OCI-LY1 (cell line): ENCODE measurements at regions not wholly inside any gene's neighbourhood (a gene's known extent, or its start where the extent isn't known, plus 50 kb on each side); places are given as distances from the start of the nearest gene placed in this dataset.

Experiments
- EZH2 ChIP-seq: fragments of 200-600 bp; sonication (generic), shearing (Covaris generic); IDR thresholded peaks from 2 replicates; pipeline ENCODE4 v1.8.0; 2017; ENCODE audit warnings: borderline replicate concordance, mixed run types, mild to moderate bottlenecking, antibody characterized with exemption, low read length, moderate library complexity, mixed read lengths
- TF ChIP-seq, protein P1 (sequence below): fragments of 200-600 bp; sonication (generic), shearing (Covaris generic); IDR thresholded peaks from 2 replicates; pipeline ENCODE4 v1.5.1; 2017; ENCODE audit warnings: mild to moderate bottlenecking, antibody characterized with exemption, low read length, moderate library complexity, mixed read lengths

DNA sequence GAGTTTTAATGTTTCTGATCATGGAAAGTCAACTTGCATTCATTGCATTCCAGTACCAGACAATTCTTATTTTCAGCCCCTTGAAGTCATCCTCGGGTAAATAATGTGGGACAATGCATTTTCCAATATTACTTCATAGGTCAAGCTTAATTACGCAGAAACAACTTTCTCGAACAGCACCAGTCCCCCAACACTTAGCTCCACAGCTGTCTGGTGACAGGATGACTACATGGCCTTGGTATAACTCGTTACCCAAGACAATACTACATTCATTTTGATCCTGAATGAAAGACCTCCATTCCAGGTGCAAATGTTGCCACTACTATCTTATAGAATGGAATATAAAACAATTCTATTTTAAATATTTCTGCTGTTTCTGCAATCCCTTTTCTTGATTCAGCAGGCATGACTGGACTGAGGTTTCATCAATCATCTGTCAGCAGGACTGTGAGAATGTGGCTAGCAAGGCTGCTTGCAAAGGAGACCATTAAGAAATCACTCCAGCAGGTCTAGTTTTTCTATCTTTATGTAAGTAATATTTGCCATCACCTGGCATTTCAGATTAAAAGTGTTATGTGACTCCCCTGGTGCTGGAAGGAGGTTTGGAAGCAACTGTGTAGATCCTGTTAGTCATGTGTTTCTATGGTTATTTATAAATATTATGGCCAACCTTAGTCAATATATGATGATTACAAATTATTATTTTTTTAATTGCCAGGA, 147.9 kb downstream of the HAO1 start:
- TF ChIP-seq, protein P1, sequence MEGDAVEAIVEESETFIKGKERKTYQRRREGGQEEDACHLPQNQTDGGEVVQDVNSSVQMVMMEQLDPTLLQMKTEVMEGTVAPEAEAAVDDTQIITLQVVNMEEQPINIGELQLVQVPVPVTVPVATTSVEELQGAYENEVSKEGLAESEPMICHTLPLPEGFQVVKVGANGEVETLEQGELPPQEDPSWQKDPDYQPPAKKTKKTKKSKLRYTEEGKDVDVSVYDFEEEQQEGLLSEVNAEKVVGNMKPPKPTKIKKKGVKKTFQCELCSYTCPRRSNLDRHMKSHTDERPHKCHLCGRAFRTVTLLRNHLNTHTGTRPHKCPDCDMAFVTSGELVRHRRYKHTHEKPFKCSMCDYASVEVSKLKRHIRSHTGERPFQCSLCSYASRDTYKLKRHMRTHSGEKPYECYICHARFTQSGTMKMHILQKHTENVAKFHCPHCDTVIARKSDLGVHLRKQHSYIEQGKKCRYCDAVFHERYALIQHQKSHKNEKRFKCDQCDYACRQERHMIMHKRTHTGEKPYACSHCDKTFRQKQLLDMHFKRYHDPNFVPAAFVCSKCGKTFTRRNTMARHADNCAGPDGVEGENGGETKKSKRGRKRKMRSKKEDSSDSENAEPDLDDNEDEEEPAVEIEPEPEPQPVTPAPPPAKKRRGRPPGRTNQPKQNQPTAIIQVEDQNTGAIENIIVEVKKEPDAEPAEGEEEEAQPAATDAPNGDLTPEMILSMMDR = no peak
- TF ChIP-seq EZH2 = no peak
